22Rv1 (cell line): ENCODE measurements at regions not wholly inside any gene's neighbourhood (a gene's known extent, or its start where the extent isn't known, plus 50 kb on each side); places are given as distances from the start of the nearest gene placed in this dataset.

ENCODE experiments used
- ZFX ChIP-seq: fragments of 450-650 bp; IDR thresholded peaks from 2 replicates; pipeline ENCODE4 v1.6.1; 2017; ENCODE audit warnings: antibody characterized with exemption, borderline replicate concordance
- TF ChIP-seq, protein P1 (sequence below): fragments of 450-650 bp; IDR thresholded peaks from 2 replicates; pipeline ENCODE4 v1.5.1; 2017; ENCODE audit warnings: mild to moderate bottlenecking

GRCh38 chr1:29677028-29678024 lies 441.0 kb downstream of the PTPRU start:
- TF ChIP-seq, protein P1, sequence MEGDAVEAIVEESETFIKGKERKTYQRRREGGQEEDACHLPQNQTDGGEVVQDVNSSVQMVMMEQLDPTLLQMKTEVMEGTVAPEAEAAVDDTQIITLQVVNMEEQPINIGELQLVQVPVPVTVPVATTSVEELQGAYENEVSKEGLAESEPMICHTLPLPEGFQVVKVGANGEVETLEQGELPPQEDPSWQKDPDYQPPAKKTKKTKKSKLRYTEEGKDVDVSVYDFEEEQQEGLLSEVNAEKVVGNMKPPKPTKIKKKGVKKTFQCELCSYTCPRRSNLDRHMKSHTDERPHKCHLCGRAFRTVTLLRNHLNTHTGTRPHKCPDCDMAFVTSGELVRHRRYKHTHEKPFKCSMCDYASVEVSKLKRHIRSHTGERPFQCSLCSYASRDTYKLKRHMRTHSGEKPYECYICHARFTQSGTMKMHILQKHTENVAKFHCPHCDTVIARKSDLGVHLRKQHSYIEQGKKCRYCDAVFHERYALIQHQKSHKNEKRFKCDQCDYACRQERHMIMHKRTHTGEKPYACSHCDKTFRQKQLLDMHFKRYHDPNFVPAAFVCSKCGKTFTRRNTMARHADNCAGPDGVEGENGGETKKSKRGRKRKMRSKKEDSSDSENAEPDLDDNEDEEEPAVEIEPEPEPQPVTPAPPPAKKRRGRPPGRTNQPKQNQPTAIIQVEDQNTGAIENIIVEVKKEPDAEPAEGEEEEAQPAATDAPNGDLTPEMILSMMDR = no peak
- no peak for TF ChIP-seq ZFX
